ENCODE measurements at regions not wholly inside any gene's neighbourhood (a gene's known extent, or its start where the extent isn't known, plus 50 kb on each side); places are given as distances from the start of the nearest gene placed in this dataset.

DNA sequence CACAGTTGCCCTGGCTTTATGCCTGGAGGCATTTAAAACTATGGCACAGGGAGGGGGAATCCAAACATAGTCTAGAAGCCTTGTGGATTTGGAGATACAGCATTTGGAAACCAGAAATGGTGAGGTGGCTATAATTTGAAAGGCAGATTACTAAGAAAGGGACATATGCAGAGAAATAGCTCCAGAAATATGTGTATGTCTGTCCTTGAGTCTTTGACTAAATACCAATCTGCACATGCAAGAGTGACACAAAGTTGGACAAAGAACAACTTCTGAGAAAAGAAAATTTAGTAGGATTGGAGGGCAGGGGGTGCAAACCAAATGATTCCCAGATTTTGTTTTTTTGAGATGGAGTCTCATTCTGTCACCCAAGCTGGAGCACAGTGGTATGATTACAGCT is 229.6 kb downstream of the TMEM26 start:
- TF ChIP-seq CTCF (conservative IDR thresholded peaks at IDR 0.05; ENCODE audit: low read length): no peak
- no peak for TF ChIP-seq EZH2phosphoT487 (IDR thresholded peaks at IDR 0.05; ENCODE audit: borderline replicate concordance, low read depth, low read length)

All from OCI-LY7 (cell line).